ENCODE measurements at regions not wholly inside any gene's neighbourhood (a gene's known extent, or its start where the extent isn't known, plus 50 kb on each side); places are given as distances from the start of the nearest gene placed in this dataset.

DNA sequence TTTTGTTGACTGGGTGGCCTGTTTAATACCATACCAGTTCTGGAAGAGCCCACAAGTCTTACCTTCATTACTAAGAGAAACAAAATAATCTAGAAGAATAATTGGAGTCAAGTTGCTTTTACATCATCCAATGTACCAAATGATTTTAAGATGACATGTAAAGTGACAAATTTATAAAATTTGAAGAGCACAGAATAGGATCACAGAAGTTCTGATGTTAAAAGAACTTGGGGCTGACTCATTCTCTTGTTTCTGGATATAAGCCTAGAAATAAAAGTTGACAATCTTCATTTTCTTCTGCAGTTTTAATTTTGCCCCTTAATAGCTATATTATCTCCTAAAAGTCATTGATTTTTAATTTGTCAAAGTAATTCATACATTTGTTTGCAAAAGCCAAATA is 317.5 kb upstream of the MARCKS start:
- DNase-seq = no peak

DNA sequence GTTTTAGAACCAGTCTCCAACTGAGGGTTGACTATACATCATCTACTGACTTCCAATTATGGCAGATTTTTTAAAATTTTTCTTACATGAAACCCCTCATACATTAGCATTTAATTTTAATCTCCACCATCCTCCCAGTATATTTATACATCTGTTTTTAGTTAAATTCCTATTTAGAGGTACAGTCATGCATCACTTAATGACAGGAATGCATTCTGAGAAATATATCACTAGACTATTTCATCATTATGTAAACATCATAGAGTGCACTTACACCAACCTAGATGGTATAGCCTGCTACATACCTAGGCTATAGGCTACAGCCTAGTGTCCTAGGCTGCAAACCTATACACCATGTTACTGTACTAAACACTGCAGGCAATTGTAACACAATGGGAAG is 316.7 kb upstream of the MARCKS start:
- DNase-seq = no peak

DNA sequence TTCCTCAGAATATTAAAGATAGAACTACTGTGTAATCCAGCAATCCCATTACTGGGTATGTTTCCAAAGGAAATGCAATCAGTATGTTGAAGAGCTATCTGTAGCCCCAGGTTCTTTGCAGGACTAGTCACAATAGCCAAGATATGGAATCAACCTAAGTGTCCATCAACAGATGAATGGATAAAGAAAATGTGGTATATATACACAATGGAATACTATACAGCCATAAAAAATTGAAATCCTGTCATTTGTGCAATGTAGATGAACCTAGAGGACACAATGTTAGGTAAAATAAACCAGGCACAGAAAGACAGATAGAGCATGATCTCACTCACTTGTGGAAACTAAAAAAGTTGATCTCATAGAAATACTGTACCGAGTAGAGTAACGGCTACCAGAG is 306.0 kb upstream of the MARCKS start:
- no peak for DNase-seq

DNA sequence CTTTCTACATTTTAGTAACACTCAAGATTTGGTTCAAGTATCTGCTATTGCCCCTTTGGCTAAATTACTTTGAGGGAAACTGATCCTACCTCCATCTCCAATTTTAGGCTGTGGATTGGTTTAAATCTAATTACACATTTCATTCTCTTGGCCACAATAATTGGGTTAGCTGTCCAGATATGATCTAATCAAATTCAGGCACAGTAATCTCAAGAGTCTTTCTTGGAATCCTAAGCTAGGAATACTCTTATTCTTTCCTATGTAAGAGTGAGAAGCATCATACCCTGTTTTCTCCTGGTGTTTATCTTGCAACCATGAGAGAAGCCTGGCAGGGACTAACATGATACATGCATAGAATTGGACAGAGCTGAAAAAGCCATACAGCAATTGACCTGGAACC is 300.4 kb upstream of the MARCKS start:
- DNase-seq = no peak

DNA sequence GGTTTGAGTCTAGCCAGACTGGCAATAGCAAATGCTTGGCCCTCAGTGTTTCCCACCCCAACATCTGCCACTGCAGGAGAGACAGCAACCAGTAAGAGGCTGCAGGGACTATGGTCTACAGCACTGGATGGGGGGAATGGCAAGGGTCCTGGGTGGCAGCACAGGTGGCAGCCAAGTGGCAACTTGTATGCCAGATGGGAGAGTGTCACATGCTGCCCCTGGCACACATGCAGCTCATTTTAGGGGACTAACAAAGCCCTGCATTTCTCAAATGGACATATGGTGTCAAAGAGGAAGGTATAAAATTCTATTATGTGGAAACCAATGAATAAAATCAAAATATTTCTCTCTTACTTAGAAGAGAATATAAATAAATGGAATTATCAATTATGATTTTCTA is 298.7 kb upstream of the MARCKS start:
- no peak for DNase-seq

DNA sequence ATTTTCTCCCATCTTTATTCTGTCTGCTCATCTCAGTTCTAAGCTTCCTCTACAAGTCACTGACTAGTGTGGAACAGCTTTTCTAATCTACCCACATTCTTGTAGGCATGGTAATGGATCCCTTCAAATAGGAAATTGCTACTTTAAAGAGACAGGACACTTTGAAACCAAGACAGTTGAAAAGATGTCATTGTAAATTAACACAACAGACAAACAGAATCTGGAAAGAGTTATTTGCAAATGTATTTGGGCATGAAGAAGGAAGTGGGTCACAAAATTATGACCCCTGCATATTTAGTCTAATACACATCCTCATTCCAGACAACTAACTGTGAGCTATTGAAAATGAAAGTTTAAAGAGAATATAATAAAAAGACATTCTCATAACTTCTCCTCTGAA is 298.2 kb upstream of the MARCKS start:
- no peak for DNase-seq

DNA sequence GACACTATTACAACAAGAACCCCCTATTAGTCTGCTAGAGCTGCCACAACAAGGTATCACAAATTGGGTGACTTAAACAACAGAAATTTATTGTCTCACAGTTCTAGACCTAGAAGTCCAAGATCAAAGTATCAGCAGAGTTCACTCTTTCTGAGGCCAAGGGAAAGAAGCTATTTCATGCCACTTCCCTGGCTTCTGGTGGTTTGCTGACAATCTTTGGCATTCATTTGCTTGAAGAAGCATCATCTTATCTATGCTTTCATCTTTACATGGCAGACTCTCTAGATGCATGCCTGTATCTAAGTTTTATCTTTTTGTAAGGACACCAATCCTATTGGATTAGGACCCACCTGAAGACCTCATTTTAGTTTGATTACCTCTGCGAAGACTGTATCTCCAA is 296.8 kb upstream of the MARCKS start:
- DNase-seq = no peak

DNA sequence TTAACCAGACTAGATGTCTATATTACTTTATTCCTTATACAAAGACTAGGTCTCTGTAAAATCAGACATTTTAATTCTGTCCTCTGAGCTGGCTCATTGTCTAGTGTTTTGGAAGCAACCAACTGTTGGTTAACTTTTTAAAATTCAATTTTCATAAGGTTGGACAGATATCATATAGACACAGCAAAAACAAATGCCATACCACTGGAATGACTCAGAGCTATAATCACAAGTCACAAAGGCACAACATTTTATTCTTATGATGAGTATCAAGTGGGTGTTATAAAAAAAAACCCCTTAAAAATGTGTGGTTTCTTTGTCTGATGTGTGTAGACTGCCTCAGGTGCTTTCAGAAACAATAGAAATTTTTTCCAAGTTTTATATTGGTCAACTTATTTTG is 296.2 kb upstream of the MARCKS start:
- DNase-seq = no peak

DNA sequence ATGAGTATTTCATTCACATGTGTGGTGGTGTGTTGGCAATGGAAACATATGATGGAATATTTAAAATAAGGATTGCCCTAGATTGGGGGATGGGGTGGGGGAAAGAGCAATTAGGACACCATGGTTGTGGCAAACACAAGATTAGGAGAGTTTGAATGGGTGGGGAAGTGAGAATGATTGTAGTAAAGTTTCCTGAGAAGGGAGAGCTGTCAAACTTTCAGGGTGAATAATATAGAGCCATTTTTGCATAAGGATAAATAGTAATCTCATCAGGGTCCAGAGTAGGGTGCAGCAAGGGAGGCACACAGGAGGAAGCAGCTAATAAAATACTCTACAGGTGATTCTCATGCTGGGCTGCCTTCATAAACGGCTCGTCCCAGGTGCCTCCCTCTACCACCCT is 294.9 kb upstream of the MARCKS start:
- DNase-seq = no peak

DNA sequence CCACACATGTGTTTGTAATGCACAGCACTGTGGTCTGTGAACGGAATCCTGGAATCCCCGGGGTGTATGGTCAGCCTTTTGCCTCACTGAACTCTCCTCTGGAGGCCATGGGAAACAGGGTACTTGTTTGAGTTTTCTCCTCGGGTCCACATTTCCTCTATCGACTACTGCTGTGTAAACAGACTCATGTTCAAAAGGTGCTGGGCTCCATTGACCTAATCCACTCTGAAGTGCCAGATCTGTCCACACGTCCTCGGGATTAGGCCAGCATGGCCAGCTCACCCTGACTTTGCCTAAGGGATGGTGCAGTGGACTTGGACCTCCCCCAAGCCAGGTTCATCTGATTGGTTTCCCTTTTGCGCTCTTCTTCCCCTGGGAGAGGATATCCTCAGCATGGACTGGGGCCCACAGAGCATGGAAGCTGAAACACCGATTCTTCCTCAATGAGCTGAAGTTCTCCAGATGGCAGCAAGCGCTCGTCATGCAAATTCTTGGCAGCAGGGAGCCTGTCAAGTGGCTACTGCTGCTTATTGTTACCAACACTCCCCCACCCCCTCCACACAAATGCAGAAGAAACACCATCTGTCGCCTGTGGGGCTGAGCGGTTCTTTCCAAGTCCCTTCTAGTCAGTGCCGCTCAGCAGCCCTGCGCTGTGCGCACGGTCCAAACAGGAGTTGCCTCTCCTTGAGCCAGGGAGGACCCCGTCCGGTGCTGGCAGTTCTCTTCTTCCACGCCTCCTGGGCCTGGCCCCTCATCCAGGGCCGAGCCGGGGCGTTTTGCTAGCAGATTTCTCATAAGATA is 292.6 kb upstream of the MARCKS start:
- DNase-seq = no peak

DNA sequence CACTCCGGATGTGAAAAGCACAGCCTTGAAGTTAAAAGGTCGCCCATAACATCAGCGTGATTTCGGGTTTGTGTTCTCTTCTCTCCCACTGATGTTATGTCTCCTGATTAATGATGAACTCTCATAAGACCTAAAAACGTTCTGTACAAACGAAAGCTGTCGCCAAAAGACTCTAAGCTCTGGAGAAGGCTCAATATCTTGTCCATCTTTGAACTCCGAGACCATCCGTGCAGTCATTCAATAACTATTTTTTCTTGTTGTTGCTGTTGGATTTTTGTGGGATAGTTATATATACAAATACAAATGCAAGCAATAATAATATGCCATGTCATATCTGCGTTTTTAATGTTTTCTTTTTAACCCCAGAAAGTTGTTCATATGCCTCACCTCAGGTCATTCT is 291.8 kb upstream of the MARCKS start:
- DNase-seq = no peak

DNA sequence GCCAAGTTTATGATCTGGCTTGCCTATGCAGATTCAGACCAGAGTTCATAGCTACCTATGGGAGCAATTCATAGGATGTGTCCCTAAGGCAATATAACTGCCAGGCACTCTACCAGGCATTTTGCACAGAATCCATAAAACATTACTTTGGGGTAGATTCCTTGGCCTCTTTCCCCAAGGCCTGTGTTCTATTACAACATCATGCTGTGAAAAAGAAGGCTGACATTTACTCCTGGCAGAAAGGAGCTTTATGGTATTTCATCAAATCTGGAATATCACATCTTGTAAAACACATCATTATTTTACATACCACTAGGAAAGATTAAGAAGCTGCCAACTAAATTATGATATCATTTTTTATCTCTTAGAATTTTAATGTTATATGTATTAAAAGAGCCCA is 287.0 kb upstream of the MARCKS start:
- DNase-seq = no peak

DNA sequence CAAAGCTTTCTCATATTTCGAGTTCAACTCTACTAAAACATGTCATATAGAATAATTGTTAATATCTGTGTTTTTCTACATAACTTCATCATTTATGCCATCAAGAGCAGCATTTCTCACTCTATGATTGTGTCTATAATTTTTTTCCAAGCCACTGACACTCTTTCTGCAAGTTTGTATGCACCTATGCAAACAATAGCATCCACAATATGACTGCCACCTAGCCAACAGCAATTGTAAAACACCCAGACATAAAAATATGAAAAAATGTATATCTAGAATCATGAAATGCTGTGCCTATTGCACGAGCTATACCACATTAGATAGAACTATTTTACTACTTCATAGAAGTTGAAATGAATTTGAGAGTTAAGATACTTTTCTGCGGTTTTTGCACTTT is 286.5 kb upstream of the MARCKS start:
- DNase-seq = no peak

DNA sequence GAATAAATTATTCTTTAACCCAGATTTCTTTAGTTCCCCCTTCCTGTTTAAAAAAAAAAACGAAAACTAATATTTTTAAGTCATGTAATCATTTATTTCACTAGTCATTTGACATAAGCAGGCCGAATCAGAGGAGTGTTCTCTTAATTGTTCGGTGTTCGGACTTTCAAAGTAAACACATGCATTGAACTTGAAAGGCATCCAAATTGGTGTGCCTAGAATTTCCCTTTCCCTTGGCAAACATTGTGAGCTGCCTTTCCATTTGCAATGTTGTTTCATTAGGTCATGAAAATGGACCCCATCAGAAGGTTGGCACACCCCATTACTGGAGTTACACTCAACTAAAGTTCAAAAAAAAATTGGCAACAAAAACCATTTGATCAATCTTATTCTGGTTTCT is 283.0 kb upstream of the MARCKS start:
- DNase-seq = no peak

DNA sequence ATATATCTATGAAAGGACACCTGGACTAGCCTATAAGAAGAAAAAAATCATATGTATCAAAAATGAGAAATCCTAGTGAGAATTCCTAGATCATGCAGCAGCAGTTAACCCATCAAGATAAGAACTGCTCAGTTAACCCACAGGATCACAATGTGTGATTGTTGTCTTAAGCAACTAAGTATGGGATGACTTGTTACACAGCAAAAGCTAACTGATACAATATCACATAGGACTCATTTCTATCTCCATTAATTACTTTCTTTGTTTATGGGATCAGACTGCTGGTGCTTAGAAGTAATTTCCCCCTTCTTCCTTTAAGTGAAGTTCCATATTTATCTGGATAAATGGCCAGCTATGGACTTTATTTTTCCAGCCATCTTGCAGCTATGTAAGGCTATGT is 280.8 kb upstream of the MARCKS start:
- DNase-seq = no peak

DNA sequence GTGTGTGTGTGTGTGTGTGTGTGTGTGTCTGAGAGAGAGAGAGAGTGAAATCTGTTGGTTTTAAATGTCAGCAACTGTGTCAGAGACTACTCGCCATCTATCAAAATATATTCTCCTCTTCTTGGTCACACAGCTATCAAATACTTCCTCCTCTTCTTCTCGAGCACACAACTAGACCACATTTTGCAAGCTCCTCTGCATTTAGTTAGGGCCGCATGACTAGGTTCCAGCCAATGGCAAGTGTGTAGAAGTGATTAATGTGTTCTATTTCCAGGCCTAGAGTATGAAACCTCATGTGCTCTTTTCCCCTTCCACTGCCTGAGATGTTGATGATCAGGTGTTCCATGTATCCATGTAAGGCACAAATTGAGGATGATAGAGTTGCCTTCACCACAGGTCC is 278.5 kb upstream of the MARCKS start:
- DNase-seq = no peak

DNA sequence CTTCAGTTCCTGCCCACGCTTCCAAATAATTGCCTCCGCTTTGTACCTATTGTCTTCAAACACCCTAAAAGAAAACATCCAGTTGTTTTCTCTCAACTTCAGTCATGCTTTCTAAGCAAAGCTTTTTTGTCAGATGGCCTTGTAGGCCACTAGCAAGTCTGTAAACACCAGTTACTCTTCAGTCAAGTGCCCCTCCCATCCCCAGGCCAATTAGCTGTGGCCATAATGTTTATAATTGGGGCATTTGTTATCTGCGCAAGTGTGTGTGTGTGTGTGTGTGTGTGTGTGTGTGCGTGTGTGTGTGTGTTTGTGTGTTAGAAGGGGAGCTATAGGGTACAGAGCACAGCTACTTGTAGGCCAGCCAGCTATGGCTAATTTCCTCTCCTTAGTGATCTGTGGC is 272.4 kb upstream of the MARCKS start:
- DNase-seq = no peak

DNA sequence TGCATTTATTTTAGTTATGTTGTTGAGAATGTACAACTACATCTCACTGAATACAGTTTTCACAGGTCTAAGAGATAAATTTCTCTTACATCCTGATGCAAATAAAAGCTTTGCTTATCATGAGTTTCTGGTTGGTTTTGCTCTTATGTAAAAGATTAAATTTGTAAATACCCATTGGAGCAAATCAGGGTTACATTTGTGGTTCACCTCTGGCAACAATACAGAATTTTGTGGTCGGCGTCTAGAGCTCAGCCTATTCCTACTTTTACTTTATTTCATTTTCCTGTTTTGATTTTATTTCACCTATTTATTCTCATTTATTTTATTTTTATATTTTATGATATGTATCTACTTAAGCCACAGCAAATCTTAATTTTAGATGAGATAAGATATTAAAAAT is 271.9 kb upstream of the MARCKS start:
- DNase-seq = no peak

DNA sequence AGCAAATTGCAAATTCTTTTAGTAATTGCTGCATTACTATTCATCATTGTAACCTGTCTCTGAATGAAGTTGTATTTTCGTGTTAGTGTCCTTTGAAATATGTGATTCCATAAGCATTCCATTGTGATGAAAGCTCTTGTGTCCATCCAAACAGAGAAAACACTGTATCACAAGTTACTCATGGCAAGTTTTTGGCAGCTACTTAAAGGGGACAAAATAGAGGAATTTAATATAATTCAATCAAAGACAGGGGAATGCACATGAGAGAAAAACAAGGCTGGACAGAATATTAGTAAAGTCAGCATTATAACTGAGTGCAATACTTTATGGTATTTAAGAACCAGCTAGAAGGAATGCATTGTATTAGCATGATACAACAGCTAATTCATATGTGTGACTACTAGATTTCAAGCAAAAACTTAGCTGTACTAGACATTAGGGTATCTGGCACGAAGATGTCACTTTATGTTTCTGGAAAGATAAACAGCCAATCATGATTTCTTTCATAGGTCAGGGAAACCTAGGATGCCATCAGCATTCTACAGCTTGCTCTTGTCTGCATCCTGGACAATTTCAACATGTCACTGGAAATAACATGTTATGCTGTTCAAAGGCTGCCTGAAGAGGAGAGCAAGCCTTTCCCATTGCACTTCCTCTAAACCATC is 270.6 kb upstream of the MARCKS start:
- DNase-seq = no peak

DNA sequence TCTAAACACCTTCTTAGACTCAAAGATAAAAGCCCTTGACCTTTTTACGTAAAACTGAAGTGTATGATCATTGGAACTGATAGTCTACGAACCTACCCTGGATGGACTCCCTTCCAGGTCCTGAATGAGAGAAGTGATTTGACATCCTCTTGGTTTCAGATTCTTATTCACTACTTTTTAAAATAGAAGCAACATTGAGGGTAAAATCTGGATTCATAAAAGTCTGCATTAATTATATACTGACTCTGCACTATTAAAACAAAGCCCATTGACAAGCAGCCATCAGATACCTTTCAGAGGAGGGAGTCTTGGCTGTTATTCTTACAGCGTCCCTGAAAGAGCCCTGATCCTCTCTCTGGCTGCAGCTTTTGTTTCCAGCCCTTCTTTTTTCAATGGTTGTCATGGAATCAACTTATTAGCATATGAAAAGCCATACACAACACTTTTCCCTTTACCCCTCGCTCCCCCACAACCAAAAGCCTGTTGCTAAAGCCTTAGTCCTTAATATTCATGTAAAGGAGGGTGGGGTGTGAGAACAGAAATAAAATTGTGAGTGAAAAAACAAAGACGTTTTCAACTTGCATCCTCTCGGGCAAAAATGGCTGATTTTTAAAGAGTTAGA is 270.0 kb upstream of the MARCKS start:
- DNase-seq = no peak

DNA sequence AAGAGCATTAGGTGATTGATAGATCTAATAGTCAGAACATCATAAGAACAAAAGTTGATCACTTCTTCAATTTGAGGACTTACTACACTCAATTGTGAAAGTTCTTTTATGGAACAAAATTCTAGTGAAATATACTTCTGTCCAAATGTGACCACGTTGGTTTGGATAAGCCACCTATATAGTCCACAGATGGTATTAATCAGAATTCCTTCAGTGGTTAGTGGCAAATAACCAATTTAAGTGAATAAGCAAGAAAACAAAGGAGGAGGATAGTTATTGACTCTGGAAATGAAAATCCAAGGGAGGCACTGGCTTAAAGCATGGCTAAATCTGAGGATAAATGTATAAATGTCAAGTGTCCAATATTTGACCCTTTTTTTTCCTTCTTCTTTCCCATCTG is 268.5 kb upstream of the MARCKS start:
- no peak for DNase-seq

DNA sequence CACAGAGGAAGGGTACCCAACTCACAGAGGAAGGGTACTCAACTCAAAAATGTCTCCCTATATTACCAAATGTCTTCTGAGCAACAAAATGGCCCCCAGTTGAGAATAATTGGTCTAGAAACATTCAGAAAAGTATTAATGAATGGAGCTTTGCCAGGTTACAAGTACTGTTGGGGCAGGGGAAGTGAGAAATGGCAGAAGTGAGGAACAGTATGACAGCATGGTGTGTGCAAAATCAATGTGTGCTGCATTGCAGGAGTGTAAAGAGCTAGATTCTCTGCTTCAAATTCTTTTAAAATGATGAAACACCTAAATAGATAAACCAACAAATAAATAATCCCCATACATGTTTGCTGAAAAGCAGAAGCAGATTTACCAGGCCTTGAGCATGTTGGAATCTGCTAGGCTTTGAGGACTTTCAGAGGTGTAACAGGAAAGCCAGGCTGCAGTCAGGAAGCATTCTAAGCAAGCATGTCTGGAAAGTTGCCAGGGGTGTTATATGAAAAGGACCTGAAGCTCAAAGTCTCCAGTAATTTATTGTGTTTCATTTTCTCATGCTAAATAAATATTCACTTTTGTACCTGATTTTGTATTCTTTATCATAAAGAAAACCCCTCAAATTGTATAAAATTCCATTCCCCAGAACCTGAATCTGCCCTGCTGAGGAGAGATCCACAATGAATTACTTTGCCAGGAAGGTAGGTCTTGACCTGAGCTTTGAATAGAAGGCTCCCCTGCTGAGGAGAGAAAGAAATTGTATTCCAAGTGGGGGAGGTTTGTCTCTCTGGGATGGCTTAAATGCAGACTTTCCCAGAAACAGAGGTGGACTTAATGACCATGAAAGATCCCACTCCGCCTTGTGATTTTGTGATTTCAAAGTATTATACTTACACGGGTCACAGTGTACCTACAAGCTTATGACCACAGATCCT is 265.0 kb upstream of the MARCKS start:
- DNase-seq = no peak

DNA sequence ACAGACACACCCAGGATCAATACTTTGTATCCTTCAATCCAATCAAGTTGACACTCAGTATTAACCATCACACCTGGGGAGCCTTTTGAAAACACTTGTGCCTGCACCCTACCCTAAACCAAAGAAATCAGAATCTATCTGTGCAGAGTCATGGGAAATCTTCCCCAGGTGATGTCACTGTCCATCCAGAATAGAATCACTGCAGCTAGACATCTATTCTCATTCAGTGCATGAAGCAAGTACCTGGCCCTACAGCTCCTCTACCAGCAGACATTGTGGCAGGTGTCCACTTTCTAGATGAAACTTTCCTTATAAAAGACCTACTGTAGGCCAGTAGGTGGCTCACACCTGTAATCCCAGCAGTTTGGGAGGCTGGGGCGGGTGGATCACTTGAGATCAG is 262.4 kb upstream of the MARCKS start:
- DNase-seq = no peak
